HG03432 (cell line): ENCODE measurements at regions not wholly inside any gene's neighbourhood (a gene's known extent, or its start where the extent isn't known, plus 50 kb on each side); places are given as distances from the start of the nearest gene placed in this dataset.
"Not testable (repeated sequence)": the region's sequence is repeated elsewhere in the genome, so short reads cannot be mapped to it uniquely, and the experiment has no call there.

Experiments
- ATAC-seq: cut with Tn5 transposase; IDR thresholded peaks from one replicate; pipeline ENCODE4 v1.9.1; 2021; ENCODE audit warnings: mild to moderate bottlenecking, moderate library complexity; ENCODE audit not compliant: unreplicated experiment

GRCh38 chr18:26654616-26655524, 106.5 kb upstream of the KCTD1 start:
- no peak for ATAC-seq

GRCh38 chr18:26653943-26654615, 105.7 kb upstream of the KCTD1 start:
- no peak for ATAC-seq

- no peak for ATAC-seq
Measured at GRCh38 chr18:26652501-26652900, 104.1 kb upstream of the KCTD1 start.

DNA sequence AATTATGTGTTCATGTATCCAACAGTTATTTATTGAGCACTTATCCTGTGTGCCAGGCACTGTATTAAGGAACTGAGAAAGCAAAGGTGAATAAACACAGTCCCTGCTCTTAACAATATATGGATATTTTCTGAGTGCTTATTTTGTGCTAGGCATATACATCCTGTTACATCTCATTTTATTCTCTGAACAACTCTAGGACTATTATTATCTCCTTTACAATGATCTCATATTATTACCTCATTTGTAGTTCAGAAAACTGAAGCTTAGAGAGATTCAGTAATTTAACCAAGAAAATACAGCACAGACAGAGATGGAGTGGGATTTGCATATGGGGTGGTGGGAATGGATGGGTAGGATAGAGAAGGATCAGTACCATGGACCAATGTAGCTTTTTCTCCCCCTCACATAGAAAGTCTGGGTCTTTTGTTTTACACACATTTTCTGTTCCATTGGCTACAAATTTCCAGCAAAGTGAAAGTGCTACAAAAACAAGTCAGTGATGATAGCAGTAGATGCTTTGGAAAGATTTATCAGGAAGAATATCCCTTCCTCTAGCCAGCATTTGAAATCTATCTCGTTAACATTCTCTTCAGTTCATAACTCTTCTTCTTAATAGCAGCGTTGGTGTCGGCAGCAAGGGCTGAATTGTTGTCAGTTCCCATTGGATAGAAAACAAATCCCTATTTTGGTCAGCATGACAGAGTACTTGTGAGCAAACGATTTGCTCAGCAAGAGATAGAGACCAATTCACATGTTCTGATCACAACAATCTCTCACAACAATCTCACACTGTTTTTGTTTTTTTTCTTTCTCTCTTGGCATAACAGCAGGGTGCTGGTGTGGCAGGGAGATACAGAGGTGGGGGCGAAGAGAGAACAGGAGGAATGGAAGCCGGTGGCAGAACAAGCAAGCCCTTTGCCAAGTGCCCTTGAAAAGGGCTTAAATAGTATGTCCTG, 102.2 kb upstream of the KCTD1 start:
- no peak for ATAC-seq

DNA sequence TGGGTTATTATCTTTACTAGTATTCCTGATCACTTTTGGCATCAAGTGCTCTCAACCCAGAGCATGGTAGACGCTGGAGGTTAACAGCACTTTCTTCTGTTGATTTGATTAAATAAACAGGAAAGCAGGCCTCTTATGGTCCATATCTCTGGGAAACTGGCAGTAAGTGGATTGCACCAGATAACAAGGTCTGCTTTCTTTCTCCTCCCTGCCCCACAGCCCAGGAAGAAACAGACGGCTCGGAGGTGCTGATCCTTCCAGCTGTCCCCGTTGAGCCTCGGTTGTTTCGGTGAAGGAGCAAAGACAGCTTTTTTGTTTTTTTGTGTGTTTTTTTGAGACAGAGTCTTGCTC, 100.8 kb upstream of the KCTD1 start:
- no peak for ATAC-seq

- ATAC-seq = no peak
Measured at GRCh38 chr18:26648509-26649192, 100.3 kb upstream of the KCTD1 start.

- ATAC-seq = no peak
Measured at GRCh38 chr18:26646901-26647300, 98.5 kb upstream of the KCTD1 start.

DNA sequence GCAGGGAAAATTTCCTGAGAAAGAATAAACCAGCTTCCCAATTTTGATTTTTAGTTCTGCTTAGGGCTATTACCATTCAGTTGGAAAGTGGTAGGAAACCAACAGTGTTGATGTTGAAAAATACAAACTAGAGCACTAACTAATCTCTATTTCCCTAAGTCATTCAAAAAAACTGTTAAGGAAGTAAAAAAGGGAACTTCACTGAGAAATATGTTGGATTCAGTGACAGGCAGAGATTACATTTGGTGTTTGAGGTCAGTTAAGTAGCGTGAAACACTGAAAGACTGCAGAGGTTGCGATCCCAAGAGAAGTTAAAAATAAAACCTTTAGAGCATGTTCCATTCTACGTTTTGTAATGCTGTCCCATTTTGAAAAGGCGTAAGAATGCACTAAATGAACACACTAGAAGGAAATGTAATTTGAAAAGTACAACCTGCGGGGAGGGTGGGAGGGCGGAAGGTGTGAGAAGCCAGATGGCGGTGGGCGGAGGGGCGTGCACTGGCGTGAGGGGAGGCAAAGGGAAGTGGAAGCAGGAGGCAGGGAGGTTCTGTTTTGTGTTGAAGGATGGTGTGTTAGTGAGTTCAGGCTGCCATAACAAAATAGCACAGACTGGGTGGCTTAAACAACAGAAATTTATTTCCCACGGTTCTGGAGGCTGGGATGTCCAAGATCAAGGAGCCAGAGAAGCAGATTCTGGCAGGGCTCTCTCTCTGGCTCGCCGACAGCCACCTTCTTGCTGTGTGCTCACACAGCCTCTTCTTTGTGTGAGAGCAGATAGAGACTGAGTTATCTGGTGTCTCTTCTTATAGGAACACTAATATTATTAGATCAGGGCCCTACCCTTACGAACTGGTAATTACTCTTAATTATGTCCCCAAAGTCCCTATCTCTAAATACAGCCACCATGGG, 94.3 kb upstream of the KCTD1 start:
- ATAC-seq = no peak

DNA sequence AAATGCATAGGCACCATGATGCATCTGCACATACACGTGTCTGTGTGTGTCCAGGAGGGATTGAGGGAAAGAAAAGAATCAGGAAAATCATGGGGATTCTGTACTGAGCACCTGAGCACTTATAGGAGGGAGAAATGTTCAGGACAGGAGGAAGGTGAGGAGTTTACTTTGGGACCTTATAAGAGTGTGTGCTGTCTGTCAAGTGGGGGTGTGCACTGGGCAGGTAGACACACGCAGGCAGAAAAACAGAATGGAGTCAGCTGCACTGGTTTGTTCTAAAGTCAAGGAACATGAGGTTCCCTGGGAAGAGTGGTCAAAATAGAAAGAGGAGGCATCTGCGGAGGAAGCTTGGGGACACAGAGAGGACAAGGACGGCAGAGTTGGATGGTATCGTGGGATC, 92.2 kb upstream of the KCTD1 start:
- no peak for ATAC-seq

- no peak for ATAC-seq
Measured at GRCh38 chr18:26639149-26639548, 90.8 kb upstream of the KCTD1 start.

GRCh38 chr18:26637983-26638382, 89.6 kb upstream of the KCTD1 start:
- no peak for ATAC-seq

- no peak for ATAC-seq
Measured at GRCh38 chr18:26637324-26637723, 89.0 kb upstream of the KCTD1 start.

GRCh38 chr18:26635466-26635865, 87.1 kb upstream of the KCTD1 start:
- no peak for ATAC-seq

DNA sequence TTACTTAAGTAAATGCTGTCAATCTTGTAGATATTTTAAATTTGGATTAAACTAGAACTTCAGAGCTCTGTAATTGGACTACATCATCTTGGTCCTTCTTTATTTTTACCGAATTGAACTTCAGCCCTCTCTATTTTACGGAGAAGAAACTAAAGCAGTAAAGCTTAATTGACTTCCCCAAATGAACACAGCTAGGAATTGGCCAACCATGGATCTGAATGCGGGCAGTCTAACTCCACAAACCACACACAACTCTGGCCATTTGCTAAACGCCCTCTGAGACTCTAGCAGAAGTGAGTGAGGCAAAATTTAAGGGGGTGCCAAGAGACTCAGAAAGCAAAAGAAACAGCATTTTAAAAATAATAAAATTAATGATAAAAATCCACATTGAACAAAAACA, 86.3 kb upstream of the KCTD1 start:
- ATAC-seq = no peak

- ATAC-seq = no peak
Measured at GRCh38 chr18:26631135-26631534, 82.8 kb upstream of the KCTD1 start.

DNA sequence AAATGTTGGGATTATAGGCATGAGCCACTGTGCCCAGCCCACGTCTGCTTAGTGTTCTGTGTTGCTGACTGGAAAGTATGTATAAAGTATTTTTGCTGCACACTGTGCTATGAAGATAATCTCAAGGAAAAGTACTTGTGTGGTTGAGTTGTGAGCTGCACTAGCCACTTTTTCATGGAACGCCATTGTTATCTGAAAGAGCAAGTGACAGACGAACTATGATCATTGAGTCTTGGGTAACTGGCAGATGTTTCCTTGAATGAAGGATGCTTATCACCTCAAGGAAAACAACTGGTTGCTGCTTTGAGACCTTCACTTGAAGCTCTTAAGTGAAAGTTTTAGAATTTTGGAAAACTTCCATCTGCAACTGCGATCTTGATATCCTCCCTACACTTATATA, 82.2 kb upstream of the KCTD1 start:
- ATAC-seq = no peak

DNA sequence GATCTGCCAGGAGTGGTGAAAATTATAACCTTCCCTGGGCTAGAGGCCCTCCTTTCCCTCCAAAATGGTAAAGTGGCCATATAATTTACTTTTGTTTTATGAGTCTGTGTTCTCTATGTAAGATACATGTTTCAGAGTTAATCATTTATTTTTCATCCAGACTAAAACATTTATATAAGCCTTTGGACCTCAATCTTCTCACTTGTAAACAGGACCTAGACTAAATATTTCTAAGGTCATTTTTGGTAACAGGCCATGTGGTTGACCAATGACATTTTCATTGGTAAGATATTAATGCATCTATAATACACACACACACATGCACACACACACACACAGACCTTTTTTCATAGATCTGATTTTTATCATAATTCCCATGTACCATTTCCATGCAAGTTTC, 79.7 kb upstream of the KCTD1 start:
- ATAC-seq = no peak

DNA sequence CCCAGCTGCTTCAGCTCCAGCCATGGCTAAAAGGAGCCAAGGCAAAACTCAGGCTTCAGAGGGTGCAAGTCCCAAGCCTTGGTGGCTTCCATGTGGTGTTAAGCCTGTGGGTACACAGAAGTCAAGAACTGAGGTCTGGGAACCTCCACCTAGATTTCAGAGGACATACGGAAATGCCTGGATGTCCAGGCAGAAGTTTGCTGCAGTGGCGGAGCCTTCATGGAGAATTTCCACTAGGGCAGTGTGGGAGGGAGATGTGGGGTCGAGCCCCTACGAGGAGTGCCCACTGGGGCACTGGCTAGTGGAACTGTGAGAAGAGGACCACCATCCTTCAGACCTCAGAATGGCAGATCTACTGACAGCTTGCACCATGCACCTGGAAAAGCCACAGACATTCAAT, 76.1 kb upstream of the KCTD1 start:
- ATAC-seq = no peak

DNA sequence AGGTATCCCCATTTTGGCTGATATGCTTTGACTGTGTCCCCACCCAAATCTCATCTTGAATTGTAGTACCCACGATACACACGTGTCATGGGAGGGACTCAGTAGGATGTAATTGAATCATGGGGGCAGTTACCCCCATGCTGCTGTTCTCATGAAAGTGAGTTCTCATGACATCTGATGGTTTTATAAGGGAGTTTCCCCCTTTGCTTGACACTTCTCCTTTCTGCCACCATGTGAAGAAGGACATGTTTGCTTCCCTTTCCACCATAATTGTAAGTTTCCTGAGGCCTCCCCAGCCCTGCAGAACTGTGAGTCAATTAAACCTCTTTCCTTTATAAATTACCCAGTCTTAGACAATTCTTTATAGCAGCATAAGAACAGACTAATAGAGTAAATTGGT, 75.0 kb upstream of the KCTD1 start:
- ATAC-seq = not testable (repeated sequence)
